Mucosa of descending colon (tissue), 3 donors: ENCODE measurements at regions not wholly inside any gene's neighbourhood (a gene's known extent, or its start where the extent isn't known, plus 50 kb on each side); places are given as distances from the start of the nearest gene placed in this dataset.
"Not testable (repeated sequence)": the region's sequence is repeated elsewhere in the genome, so short reads cannot be mapped to it uniquely, and the experiment has no call there.

Source experiments
- ATAC-seq: fragments of 200-7000 bp; cut with Tn5 transposase; one replicate; pipeline ENCODE4 v1.9.1; 2020; ENCODE audit warnings: mild to moderate bottlenecking, moderate library complexity
- DNase-seq, 3 donors: peaks; one replicate each; pipeline ENCODE4 v3.0.0-alpha.2; 2020
- H3K36me3 ChIP-seq: fragments of 200-600 bp; one replicate; pipeline ENCODE4 v1.8.0; 2021; ENCODE audit warnings: low read depth, mild to moderate bottlenecking
- H3K4me1 ChIP-seq: fragments of 200-600 bp; one replicate; pipeline ENCODE4 v1.8.0; 2021; ENCODE audit warnings: low read depth, mild to moderate bottlenecking
- H3K4me3 ChIP-seq: fragments of 200-600 bp; one replicate; pipeline ENCODE4 v1.8.0; 2021; ENCODE audit warnings: mild to moderate bottlenecking
- H3K9me3 ChIP-seq: fragments of 200-600 bp; one replicate; pipeline ENCODE4 v1.8.0; 2021; ENCODE audit warnings: mild to moderate bottlenecking
- CTCF ChIP-seq: fragments of 200-600 bp; IDR thresholded peaks from one replicate; pipeline ENCODE4 v1.8.0; 2022; ENCODE audit warnings: antibody characterized with exemption, mild to moderate bottlenecking
- intact Hi-C, 2 donors: fragments of 100-400 bp; cut with DNase I in 1 of 2; cut with micrococcal nuclease in 1 of 2; formaldehyde crosslinking; loops; one replicate each; pipeline versions ENCODE4 v1.11.0 to v1.11.1; 2022; cut with DNase I, micrococcal nuclease
- donor health status: DM: no; HTN: no; CAD: no; lungs with moderate emphysema.
- donor health status: DM: no; HTN: no; CAD: no.
- donor health status: DM: no; HTN: yes; CAD: no.

- Histone ChIP-seq H3K36me3 (no peaks in the 10 kb centered on the region), H3K9me3 (no peaks in the 10 kb centered on the region), H3K4me3 (no peak overlapping the region), H3K4me1 (no peaks in the 10 kb centered on the region)
- no peak for DNase-seq
- intact Hi-C loops = no loop called here
- no peak for TF ChIP-seq CTCF
- no peak for ATAC-seq
These were observed 257.4 kb downstream of the PLOD2 start for GRCh38 chr3:145903472-145904013.

- TF ChIP-seq CTCF = no peak
- H3K36me3 ChIP-seq = no peaks in the 10 kb centered on the region
- no peaks in the 10 kb centered on the region for H3K4me1 ChIP-seq
- intact Hi-C loops = no loop called here
- no peak overlapping the region for H3K4me3 ChIP-seq
- H3K9me3 ChIP-seq = no peaks in the 10 kb centered on the region
- no peak for ATAC-seq
- no peak for DNase-seq
These were observed 256.8 kb downstream of the PLOD2 start for GRCh38 chr3:145904138-145904537.

- no peaks in the 10 kb centered on the region for H3K9me3 ChIP-seq
- no peaks in the 10 kb centered on the region for H3K4me1 ChIP-seq
- H3K36me3 ChIP-seq = no peaks in the 10 kb centered on the region
- no peak for TF ChIP-seq CTCF
- intact Hi-C loops = no loop called here
- DNase-seq = no peak
- no peak overlapping the region for H3K4me3 ChIP-seq
- ATAC-seq = no peak
These were observed 254.7 kb downstream of the PLOD2 start for GRCh38 chr3:145906301-145906700.

- Histone ChIP-seq H3K9me3 (no peaks in the 10 kb centered on the region), H3K4me1 (no peaks in the 10 kb centered on the region), H3K36me3 (no peaks in the 10 kb centered on the region), H3K4me3 (no peak overlapping the region)
- DNase-seq = no peak
- TF ChIP-seq CTCF = no peak
- intact Hi-C loops = no loop called here
- ATAC-seq = no peak
These were observed 254.2 kb downstream of the PLOD2 start for GRCh38 chr3:145906755-145907154.

- intact Hi-C loops = no loop called here
- H3K4me3 ChIP-seq = no peak overlapping the region
- H3K36me3 ChIP-seq = no peaks in the 10 kb centered on the region
- H3K9me3 ChIP-seq = no peaks in the 10 kb centered on the region
- H3K4me1 ChIP-seq = no peaks in the 10 kb centered on the region
- no peak for TF ChIP-seq CTCF
- ATAC-seq (no peak), DNase-seq (no peak)
These were observed 250.0 kb downstream of the PLOD2 start for GRCh38 chr3:145911016-145911415.

- H3K4me1 ChIP-seq = no peaks in the 10 kb centered on the region
- no peaks in the 10 kb centered on the region for H3K36me3 ChIP-seq
- no peaks in the 10 kb centered on the region for H3K9me3 ChIP-seq
- H3K4me3 ChIP-seq = no peak overlapping the region
- DNase-seq (no peak), ATAC-seq (no peak)
- no peak for TF ChIP-seq CTCF
- intact Hi-C loops = no loop called here
These were observed 245.2 kb downstream of the PLOD2 start for GRCh38 chr3:145915787-145916186.

GRCh38 chr3:145927736-145928135 is 233.2 kb downstream of the PLOD2 start:
- H3K4me3 ChIP-seq, H3K9me3 ChIP-seq, H3K36me3 ChIP-seq, ATAC-seq, H3K4me1 ChIP-seq, intact Hi-C loops: not testable (repeated sequence)
- DNase-seq = peak in 1 of 3 donors; percentile 13
